HTR-8/SVneo (cell line): ENCODE measurements at regions not wholly inside any gene's neighbourhood (a gene's known extent, or its start where the extent isn't known, plus 50 kb on each side); places are given as distances from the start of the nearest gene placed in this dataset.

ENCODE experiments used
- DNase-seq: peaks from one replicate; pipeline ENCODE4 v3.0.0; 2011; ENCODE audit warnings: low spot score, mixed read lengths; ENCODE audit not compliant: insufficient read length
- FAIRE-seq: peaks from 2 replicates; lab custom pipeline; 2011; peaks lifted over from hg19 to GRCh38; lab: Jason Lieb, UNC

- DNase-seq (no peak), FAIRE-seq (no peak)
Observed at GRCh38 chr1:56397409-56397808, 182.0 kb downstream of the PLPP3 start.

DNA sequence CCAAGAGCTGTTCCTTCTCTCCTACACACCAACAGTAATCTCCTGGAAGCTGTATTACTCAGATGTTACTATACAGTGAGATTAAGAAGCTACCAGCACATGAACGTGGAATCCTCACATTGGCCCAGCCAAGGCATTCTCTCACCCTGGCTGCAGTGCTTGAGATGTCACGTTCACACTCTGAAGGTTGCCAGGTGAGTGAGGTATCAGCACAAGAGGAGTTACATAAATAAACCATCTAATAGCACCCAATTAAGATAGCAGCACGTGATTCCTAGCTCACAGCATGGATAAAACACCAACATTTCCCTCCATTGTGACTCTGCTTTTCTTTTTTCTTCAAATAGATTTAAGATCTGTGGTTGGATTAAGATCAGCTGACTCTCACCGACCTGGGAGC, 182.8 kb downstream of the PLPP3 start:
- FAIRE-seq (no peak), DNase-seq (no peak)

DNA sequence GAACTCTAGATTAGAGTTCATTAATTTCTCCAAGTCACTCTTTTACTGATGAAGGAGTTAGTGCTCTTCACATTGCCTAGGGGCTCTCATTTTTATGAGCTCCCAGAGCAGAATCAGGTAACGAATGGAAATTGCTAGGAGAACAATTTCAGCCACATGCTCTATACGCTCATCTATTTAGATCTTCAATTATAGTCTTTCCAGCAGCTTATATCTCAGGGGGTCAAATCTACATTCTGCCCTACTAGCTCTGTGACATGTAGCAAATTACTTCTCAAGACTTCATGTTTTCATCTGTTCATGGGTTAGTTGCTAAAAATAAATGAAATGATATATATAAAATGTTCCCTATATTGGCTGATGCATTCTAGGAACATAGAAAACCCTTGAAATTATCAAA, 183.6 kb downstream of the PLPP3 start:
- no peak for FAIRE-seq

DNA sequence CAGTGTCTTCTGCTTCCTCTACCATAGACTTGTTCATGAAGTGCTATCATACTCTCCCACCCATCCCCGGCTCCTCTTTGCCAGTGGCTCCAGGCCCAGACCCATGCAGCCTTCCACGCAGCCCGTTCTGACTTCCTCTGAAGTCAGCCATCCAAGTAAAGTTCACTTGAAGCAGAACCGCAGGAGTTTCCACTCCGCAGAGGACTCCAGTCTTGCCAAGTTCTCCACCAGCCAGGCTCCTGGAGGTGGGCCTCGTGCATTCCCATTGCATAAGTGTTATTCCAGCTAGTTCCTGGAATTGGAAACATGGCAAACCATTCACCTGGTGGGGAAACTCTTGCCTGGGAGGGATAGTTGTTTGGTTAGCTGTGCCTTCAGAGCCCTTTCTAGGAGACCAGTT, 185.1 kb downstream of the PLPP3 start:
- FAIRE-seq (no peak), DNase-seq (no peak)

More for the DNA sequence above, 183.6 kb downstream of the PLPP3 start:
- no peak for DNase-seq

- FAIRE-seq (no peak), DNase-seq (no peak)
Observed at GRCh38 chr1:56390934-56391731, 188.2 kb downstream of the PLPP3 start.

DNA sequence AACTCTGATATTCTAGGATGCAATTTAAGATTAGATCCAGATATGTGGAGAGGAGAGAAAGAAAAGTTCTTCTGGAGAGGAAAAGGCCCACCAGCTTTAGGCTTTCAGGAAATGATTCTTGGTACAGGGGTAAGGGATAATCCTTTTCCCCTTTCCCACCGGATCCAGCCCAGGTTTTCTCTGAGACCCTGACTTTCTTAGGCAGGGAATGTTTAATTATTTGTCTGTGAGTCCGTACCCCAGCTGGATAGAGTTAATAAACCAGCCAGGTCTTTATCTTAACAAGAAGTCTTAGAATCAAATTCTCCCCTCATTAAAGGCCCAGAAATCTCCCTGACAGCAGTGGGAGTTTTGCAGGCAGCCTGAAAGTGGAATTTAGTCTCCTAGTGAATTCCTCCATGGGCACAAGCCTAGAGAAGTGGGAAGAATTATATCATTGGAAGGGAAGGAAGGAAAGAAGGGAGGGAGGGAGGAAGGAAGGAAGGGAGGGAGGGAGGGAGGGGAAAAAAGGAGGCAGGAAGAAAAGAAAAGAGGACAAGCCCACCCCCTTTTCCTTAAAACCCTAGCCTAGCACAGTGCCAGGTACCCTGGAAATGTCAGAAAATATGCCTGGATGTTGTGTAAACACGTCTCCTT, 189.0 kb downstream of the PLPP3 start:
- FAIRE-seq (no peak), DNase-seq (no peak)

DNA sequence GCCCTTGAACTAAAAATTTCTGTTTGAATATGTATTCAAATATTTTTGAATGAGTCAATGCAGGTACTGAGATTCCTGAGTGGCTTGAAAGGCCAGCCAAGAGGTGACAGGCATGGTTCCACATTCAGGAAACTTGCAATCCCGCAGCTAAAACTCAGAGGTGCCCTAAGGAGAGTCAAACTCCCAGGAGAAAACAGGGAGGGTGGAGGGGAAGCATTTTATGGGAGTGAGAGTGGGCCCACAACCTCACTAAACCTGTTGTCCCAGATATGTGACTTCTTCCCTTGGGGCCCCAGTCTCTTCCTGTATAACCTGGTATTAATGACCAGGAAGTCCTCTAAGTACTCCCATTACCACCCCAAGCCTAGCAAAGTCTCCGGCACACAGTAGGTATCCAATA, 189.6 kb downstream of the PLPP3 start:
- no peak for DNase-seq
- no peak for FAIRE-seq

DNA sequence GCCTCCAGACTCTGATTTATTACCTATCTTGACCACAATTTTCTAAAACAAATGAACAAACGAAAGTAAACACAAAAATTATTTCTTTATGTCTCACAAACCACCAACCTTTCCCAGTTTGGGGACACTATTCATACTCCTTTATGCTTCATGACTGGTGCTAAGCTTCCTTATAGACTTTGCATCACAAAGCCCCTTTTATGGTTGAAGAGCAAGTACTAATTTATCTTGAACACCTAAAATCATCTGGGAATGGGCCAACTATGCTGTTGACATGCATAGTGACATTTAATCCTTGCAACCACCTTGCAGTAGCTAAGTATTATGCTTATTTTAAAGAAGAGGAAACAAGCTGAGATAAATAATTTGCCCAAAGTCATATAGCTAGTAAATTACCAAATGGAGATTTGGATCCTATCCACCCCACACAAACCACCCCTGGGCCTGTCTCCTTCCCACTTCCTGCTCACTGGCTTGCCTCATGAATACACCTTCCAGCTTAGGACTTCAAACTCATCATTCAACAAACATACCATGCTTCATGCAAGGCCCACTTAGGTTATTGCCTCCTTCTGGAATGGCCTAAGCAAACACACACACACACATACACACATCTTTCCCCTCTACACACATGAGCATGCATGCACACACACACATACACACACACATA, 192.2 kb downstream of the PLPP3 start:
- no peak for FAIRE-seq

DNA sequence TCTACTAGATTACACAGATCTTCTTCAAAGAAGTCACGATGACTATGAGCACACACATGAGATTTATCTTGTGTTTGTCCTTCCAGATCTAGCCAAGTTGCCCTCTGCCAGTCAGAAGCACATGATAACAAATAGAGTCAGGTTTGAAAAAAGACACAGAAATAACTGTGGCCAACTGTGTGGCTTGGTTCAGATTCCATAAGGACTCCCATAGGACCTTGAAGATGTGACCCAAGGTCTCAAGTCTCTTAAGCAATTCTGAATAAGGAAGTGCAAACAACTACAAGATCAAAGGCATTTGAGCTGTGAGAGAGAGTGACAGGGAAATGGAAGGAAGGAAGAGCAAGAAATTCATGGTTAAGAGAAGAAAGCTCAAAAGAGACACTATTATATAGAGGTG, 194.0 kb downstream of the PLPP3 start:
- no peak for FAIRE-seq
- no peak for DNase-seq

More for the DNA sequence above, 192.2 kb downstream of the PLPP3 start:
- DNase-seq: no peak

- DNase-seq (no peak), FAIRE-seq (no peak)
Observed at GRCh38 chr1:56382929-56383328, 196.4 kb downstream of the PLPP3 start.

GRCh38 chr1:56380531-56380930, 198.8 kb downstream of the PLPP3 start:
- no peak for FAIRE-seq
- no peak for DNase-seq

- no peak for DNase-seq
- no peak for FAIRE-seq
Observed at GRCh38 chr1:56378341-56379070, 200.9 kb downstream of the PLPP3 start.

GRCh38 chr1:56377431-56377830, 201.9 kb downstream of the PLPP3 start:
- FAIRE-seq (no peak), DNase-seq (no peak)

DNA sequence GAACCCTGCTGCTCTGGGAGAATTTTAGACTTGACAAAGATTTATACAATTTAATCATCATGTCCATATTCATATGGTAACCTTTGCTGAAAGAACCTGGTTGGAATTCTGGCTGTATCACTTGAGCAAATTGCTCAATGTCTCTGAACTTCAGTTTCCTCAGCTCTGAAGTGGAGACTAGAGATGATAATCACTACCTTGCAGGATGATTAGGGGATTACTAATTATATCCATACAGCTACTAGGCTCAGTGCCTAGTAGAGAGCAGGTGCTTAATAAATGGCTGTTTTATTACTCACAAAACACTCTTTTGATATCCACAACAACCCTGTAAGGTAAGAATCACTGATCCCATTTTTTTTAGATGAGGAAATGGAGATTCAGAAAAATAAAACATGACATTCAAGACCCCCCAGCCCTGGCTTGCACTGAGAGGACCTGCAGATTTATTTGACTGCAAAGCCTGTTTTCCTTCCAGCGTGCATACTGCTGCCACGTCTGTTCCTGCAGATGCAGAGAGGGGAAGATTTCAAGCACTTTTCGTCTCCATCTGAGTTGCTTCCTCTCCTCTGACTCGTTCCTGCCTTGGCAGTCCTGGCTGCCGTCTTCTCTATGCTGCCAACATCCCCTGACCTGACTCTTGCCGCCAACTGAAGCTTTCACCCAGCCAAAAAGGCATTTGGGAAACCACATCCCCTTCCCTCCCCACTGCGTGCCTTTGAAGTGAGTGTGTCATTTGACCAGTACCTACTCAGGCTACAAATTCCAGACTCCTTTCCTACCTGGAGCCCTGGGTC, 203.0 kb downstream of the PLPP3 start:
- no peak for DNase-seq
- no peak for FAIRE-seq

GRCh38 chr1:56375326-56375804, 204.0 kb downstream of the PLPP3 start:
- DNase-seq: no peak
- no peak for FAIRE-seq

GRCh38 chr1:56374026-56374974, 205.1 kb downstream of the PLPP3 start:
- DNase-seq: no peak
- no peak for FAIRE-seq

GRCh38 chr1:56370513-56370912, 208.8 kb downstream of the PLPP3 start:
- DNase-seq (no peak), FAIRE-seq (no peak)

DNA sequence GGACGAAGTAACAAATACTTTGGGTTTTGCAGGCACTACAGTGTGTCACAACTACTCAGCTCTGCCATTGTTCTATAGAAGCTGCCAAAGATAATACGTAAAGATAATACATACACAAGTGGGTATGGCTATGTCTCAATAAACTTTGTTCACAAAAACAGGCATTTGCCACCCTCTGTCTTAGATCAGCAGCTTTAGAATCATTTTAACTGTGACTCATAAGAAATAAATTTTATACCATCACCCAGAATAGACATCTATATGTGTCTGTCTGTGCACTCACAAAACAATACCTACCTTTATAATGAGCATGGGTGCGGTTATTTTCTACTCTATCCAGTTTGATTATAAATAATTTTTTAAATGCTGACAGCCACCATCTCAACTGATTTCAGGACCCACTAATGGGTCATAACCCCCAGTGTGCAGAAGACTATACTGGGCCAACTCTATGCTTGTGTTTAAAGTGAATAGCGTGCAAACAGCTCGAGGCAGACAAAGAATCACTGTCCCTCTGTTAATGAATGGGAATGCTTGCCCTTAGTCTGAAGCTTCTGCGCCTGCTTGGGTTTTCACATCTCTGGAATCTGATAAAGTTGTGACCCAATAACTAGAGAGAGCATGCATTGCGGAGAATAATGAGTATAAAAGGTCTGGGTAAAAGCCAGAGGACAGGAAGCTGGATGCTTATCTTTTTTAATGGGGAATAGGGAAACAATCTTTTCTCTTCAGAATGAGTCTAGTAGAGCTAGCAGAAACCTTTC, 216.2 kb downstream of the PLPP3 start:
- DNase-seq: no peak
- FAIRE-seq: no peak
